Mucosa of rectum (tissue), 2 donors: ENCODE measurements at regions not wholly inside any gene's neighbourhood (a gene's known extent, or its start where the extent isn't known, plus 50 kb on each side); places are given as distances from the start of the nearest gene placed in this dataset.
"Not testable (repeated sequence)": the region's sequence is repeated elsewhere in the genome, so short reads cannot be mapped to it uniquely, and the experiment has no call there.

Source experiments
- H3K27ac ChIP-seq, 2 donors: one replicate each; pipeline ENCODE4 v1.7.0; 2013; ENCODE audit warnings: inconsistent platforms in 2 of 2, low read depth in 2 of 2, low read length in 2 of 2
- H3K27me3 ChIP-seq, 2 donors: one replicate each; pipeline ENCODE4 v1.7.0; 2013; ENCODE audit warnings: low read length in 2 of 2; ENCODE audit not compliant: control insufficient read depth in 2 of 2, insufficient read depth in 2 of 2
- H3K36me3 ChIP-seq, 2 donors: one replicate each; pipeline ENCODE4 v1.7.0; 2013; ENCODE audit warnings: low read length in 2 of 2; ENCODE audit not compliant: control insufficient read depth in 2 of 2, insufficient read depth in 2 of 2
- H3K4me1 ChIP-seq, 2 donors: one replicate each; pipeline ENCODE4 v1.7.0; 2013; ENCODE audit warnings: low read length in 2 of 2, mild to moderate bottlenecking in 1 of 2; ENCODE audit not compliant: control insufficient read depth in 2 of 2, insufficient read depth in 2 of 2
- H3K4me3 ChIP-seq, 2 donors: one replicate each; pipeline ENCODE4 v1.7.0; 2013; ENCODE audit warnings: low read length in 2 of 2
- H3K9ac ChIP-seq, 2 donors: one replicate each; pipeline ENCODE4 v1.7.0; 2013; ENCODE audit warnings: low read length in 2 of 2, low read depth in 1 of 2, mild to moderate bottlenecking in 1 of 2
- H3K9me3 ChIP-seq, 2 donors: one replicate each; pipeline ENCODE4 v1.7.0; 2013; ENCODE audit warnings: low read length in 2 of 2; ENCODE audit not compliant: control insufficient read depth in 2 of 2
- donor health status: healthy.
- donor health status: Normal muscosa, but diverticular disease.

GRCh38 chr15:96049323-96049722 is 281.2 kb upstream of the NR2F2 start:
- no peaks in the 10 kb centered on the region for H3K9me3 ChIP-seq
- H3K27me3 ChIP-seq: peaks cover 0 to 8% of the 10 kb centered on the region in 2 donors
- no peak overlapping the region for H3K27ac ChIP-seq
- H3K9ac ChIP-seq: no peak overlapping the region
- no peaks in the 10 kb centered on the region for H3K36me3 ChIP-seq
- no peak overlapping the region for H3K4me3 ChIP-seq
- peaks cover 0 to 2% of the 10 kb centered on the region in 2 donors for H3K4me1 ChIP-seq

DNA sequence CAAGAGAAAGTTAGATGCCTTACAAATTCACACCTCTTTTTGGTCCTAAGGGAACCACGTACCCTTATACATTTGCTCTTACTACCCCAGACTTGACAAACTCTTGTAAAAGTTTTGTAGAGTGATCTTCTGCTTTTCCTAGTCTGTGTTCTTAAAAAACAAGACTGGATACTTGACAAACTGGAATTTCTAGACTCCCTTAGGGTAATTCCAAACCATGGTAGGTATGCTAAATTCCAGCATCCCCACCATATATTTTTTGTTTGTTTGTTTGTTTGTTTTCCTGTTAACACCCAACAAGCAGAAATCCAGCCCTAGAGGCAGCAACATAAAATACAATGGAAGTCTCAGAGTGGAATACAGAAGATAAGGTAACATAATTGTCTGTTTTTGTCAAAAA is 280.7 kb upstream of the NR2F2 start:
- H3K4me1 ChIP-seq: peaks cover 0 to 2% of the 10 kb centered on the region in 2 donors
- peaks cover 2 to 8% of the 10 kb centered on the region in 2 donors for H3K27me3 ChIP-seq
- no peak overlapping the region for H3K9ac ChIP-seq
- no peaks in the 10 kb centered on the region for H3K36me3 ChIP-seq
- no peak overlapping the region for H3K4me3 ChIP-seq
- no peak overlapping the region for H3K27ac ChIP-seq
- H3K9me3 ChIP-seq: no peaks in the 10 kb centered on the region

DNA sequence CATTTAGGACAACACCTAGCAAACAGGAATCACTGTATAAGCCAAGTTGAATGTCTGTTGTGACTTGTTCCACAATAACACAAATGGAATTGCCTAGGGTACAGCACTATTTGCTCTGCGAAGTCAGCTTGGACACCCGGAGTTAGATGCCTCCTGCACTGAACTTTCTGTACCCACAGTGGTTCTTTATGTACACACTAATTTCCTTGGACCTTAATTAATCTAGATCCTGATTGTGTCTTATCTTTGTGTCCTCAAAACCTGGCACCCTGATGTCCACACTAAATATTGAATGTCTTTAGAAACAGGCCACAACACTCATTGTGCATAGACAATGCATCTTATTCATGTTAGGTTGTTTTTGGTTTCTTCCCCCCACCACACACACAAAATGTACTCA is 278.9 kb upstream of the NR2F2 start:
- H3K36me3 ChIP-seq: no peaks in the 10 kb centered on the region
- H3K4me1 ChIP-seq: peaks cover 0 to 2% of the 10 kb centered on the region in 2 donors
- no peak overlapping the region for H3K9ac ChIP-seq
- H3K4me3 ChIP-seq: no peak overlapping the region
- H3K9me3 ChIP-seq: no peaks in the 10 kb centered on the region
- no peak overlapping the region for H3K27ac ChIP-seq
- H3K27me3 ChIP-seq: peaks cover 4 to 8% of the 10 kb centered on the region in 2 donors

- no peak overlapping the region for H3K9ac ChIP-seq
- no peak overlapping the region for H3K4me3 ChIP-seq
- no peak overlapping the region for H3K27ac ChIP-seq
- peaks cover 0 to 2% of the 10 kb centered on the region in 2 donors for H3K4me1 ChIP-seq
- peaks cover 4 to 8% of the 10 kb centered on the region in 2 donors for H3K27me3 ChIP-seq
- no peaks in the 10 kb centered on the region for H3K9me3 ChIP-seq
- no peaks in the 10 kb centered on the region for H3K36me3 ChIP-seq
These were observed 278.3 kb upstream of the NR2F2 start for GRCh38 chr15:96052154-96052553.

- H3K4me3 ChIP-seq: no peak overlapping the region
These were observed 277.9 kb upstream of the NR2F2 start for GRCh38 chr15:96052572-96053030.

GRCh38 chr15:96053031-96053780 is 277.3 kb upstream of the NR2F2 start:
- Histone ChIP-seq H3K27me3 (peaks cover 4 to 8% of the 10 kb centered on the region in 2 donors), H3K27ac (no peak overlapping the region), H3K36me3 (no peaks in the 10 kb centered on the region), H3K4me3 (peak overlapping the region; percentile 17 to 54), H3K9ac (peak overlapping the region in 1 of 2 donors; percentile 27), H3K9me3 (no peaks in the 10 kb centered on the region), H3K4me1 (peaks cover 0 to 2% of the 10 kb centered on the region in 2 donors)

More at GRCh38 chr15:96052572-96053030, 277.9 kb upstream of the NR2F2 start:
- Histone ChIP-seq H3K27me3 (peaks cover 4 to 8% of the 10 kb centered on the region in 2 donors), H3K27ac (no peak overlapping the region), H3K36me3 (no peaks in the 10 kb centered on the region), H3K9me3 (no peaks in the 10 kb centered on the region), H3K4me1 (peaks cover 0 to 2% of the 10 kb centered on the region in 2 donors), H3K9ac (no peak overlapping the region)

- Histone ChIP-seq H3K27me3 (peaks cover 4 to 8% of the 10 kb centered on the region in 2 donors), H3K4me1 (peaks cover 0 to 2% of the 10 kb centered on the region in 2 donors), H3K9me3 (no peaks in the 10 kb centered on the region), H3K27ac (no peak overlapping the region), H3K36me3 (no peaks in the 10 kb centered on the region), H3K9ac (peak overlapping the region in 1 of 2 donors; percentile 27), H3K4me3 (peak overlapping the region in 1 of 2 donors; percentile 54)
These were observed 276.6 kb upstream of the NR2F2 start for GRCh38 chr15:96053781-96054428.

DNA sequence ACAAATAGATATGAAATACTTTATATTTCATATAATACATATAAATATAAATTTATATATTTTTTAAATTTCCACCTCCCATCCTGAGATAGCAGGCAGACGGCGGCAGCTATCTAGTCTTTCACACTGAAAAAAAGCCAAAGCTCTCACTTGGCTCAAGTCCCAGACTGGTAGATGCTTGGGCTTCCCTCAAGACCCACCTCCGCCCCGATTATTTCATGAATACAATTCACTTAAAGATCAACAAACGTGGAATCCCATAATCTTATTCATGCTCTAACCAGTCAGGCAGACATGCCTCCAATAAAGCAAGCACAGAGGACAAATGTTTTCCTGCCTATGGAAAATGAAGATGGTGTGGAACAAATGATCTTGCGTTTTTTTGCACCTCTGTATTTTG is 275.9 kb upstream of the NR2F2 start:
- H3K4me1 ChIP-seq: peaks cover 0 to 2% of the 10 kb centered on the region in 2 donors

GRCh38 chr15:96058103-96058851 is 272.2 kb upstream of the NR2F2 start:
- H3K27ac ChIP-seq: no peak overlapping the region
- H3K4me1 ChIP-seq: no peaks in the 10 kb centered on the region
- no peaks in the 10 kb centered on the region for H3K9me3 ChIP-seq
- H3K4me3 ChIP-seq: no peak overlapping the region
- peaks cover 0 to 4% of the 10 kb centered on the region in 2 donors for H3K27me3 ChIP-seq
- H3K36me3 ChIP-seq: no peaks in the 10 kb centered on the region
- no peak overlapping the region for H3K9ac ChIP-seq

More for the DNA sequence above, 275.9 kb upstream of the NR2F2 start:
- Histone ChIP-seq H3K27me3 (peaks cover 4 to 5% of the 10 kb centered on the region in 2 donors), H3K9me3 (no peaks in the 10 kb centered on the region), H3K27ac (no peak overlapping the region), H3K4me3 (no peak overlapping the region), H3K9ac (no peak overlapping the region), H3K36me3 (no peaks in the 10 kb centered on the region)

DNA sequence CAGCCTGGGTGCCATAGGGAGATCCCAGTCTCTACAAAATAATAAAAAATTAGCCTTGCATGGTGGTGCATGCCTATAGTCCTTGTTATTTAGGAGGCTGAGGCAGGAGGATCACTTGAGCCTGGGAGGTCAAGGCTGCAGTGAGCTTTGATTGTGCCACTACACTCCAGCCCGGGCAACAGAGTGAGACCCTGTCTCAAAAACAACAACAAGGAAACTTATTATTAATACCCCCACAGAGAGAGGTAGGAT is 271.7 kb upstream of the NR2F2 start:
- not testable (repeated sequence) for H3K27me3 ChIP-seq, H3K36me3 ChIP-seq, H3K27ac ChIP-seq, H3K9ac ChIP-seq, H3K4me3 ChIP-seq, H3K9me3 ChIP-seq, H3K4me1 ChIP-seq
